Astrocyte (in vitro differentiated cells and primary cell): ENCODE measurements at regions not wholly inside any gene's neighbourhood (a gene's known extent, or its start where the extent isn't known, plus 50 kb on each side); places are given as distances from the start of the nearest gene placed in this dataset.

Experiments used
- DNase-seq: peaks from one replicate; pipeline ENCODE4 v3.0.0-alpha.2; 2010; ENCODE audit warnings: low read depth
- FAIRE-seq: peaks from 2 replicates; lab custom pipeline; 2011; peaks lifted over from hg19 to GRCh38; lab: Jason Lieb, UNC
- H2AFZ ChIP-seq: 2 replicates; pipeline ENCODE4 v1.6.0; 2012; ENCODE audit warnings: low read depth, low read length, inconsistent platforms
- H3K27ac ChIP-seq: 2 replicates; pipeline ENCODE4 v1.5.1; 2011; ENCODE audit warnings: low read depth, low read length, inconsistent platforms
- H3K27me3 ChIP-seq: 2 replicates; pipeline ENCODE4 v1.6.0; 2011; ENCODE audit warnings: low read length, inconsistent platforms; ENCODE audit not compliant: insufficient read depth
- H3K36me3 ChIP-seq: 2 replicates; pipeline ENCODE4 v1.5.1; 2011; ENCODE audit warnings: low read length, inconsistent platforms; ENCODE audit not compliant: insufficient read depth
- H3K4me1 ChIP-seq: 2 replicates; pipeline ENCODE4 v1.5.1; 2011; ENCODE audit warnings: low read length, inconsistent platforms; ENCODE audit not compliant: insufficient read depth
- H3K4me2 ChIP-seq: 2 replicates; pipeline ENCODE4 v1.6.0; 2012; ENCODE audit warnings: low read length, inconsistent platforms
- H3K4me3 ChIP-seq: 2 replicates; pipeline ENCODE4 v1.5.1; 2011; ENCODE audit warnings: low read depth, mild to moderate bottlenecking, low read length, inconsistent platforms; ENCODE audit not compliant: insufficient read depth
- H3K79me2 ChIP-seq: 2 replicates; pipeline ENCODE4 v1.6.0; 2012; ENCODE audit warnings: mild to moderate bottlenecking, low read length, inconsistent platforms; ENCODE audit not compliant: insufficient read depth
- H3K9ac ChIP-seq: 2 replicates; pipeline ENCODE4 v1.6.0; 2012; ENCODE audit warnings: mild to moderate bottlenecking, low read length, inconsistent platforms
- H3K9me3 ChIP-seq: 2 replicates; pipeline ENCODE4 v1.5.1; 2012; ENCODE audit warnings: low read depth, mild to moderate bottlenecking, low read length, inconsistent platforms; ENCODE audit not compliant: insufficient read depth
- H4K20me1 ChIP-seq: 2 replicates; pipeline ENCODE4 v1.6.0; 2012; ENCODE audit warnings: low read length, inconsistent platforms; ENCODE audit not compliant: insufficient read depth
- H3K27ac Mint-ChIP-seq: one replicate; pipeline ENCODE4 v1.8.0; 2021; ENCODE audit warnings: mild to moderate bottlenecking, mixed read lengths; ENCODE audit not compliant: unreplicated experiment
- H3K27me3 Mint-ChIP-seq: one replicate; pipeline ENCODE4 v1.8.0; 2021; ENCODE audit warnings: low read depth, mixed read lengths; ENCODE audit not compliant: unreplicated experiment
- H3K36me3 Mint-ChIP-seq: one replicate; pipeline ENCODE4 v1.8.0; 2021; ENCODE audit warnings: low read depth, mixed read lengths; ENCODE audit not compliant: unreplicated experiment
- H3K4me1 Mint-ChIP-seq: one replicate; pipeline ENCODE4 v1.8.0; 2021; ENCODE audit warnings: low read depth, mixed read lengths; ENCODE audit not compliant: unreplicated experiment
- H3K4me3 Mint-ChIP-seq: one replicate; pipeline ENCODE4 v1.8.0; 2021; ENCODE audit warnings: mild to moderate bottlenecking, moderate library complexity, mixed read lengths; ENCODE audit not compliant: unreplicated experiment
- H3K9me3 Mint-ChIP-seq: one replicate; pipeline ENCODE4 v1.8.0; 2021; ENCODE audit warnings: mild to moderate bottlenecking, mixed read lengths; ENCODE audit not compliant: unreplicated experiment
- CTCF ChIP-seq: IDR thresholded peaks from 2 replicates; pipeline ENCODE4 v1.5.1; 2011; ENCODE audit warnings: low read depth, mild to moderate bottlenecking, inconsistent platforms, low read length, moderate library complexity; ENCODE audit not compliant: insufficient read depth
- EZH2 ChIP-seq: IDR thresholded peaks from 2 replicates; pipeline ENCODE4 v1.6.1; 2012; ENCODE audit warnings: mild to moderate bottlenecking, low read length, inconsistent platforms; ENCODE audit not compliant: insufficient read depth

GRCh38 chr10:128471151-128471550 lies 344.9 kb upstream of the MKI67 start:
- Mint-ChIP-seq H3K27ac (no peak overlapping the region), H3K36me3 (no peaks in the 10 kb centered on the region), H3K9me3 (peaks cover 7% of the 10 kb centered on the region), H3K27me3 (peaks cover 13% of the 10 kb centered on the region), H3K4me1 (no peaks in the 10 kb centered on the region), H3K4me3 (no peak overlapping the region)
- FAIRE-seq = no peak
- Histone ChIP-seq H3K27me3 (no peaks in the 10 kb centered on the region), H3K79me2 (no peaks in the 10 kb centered on the region), H3K4me1 (no peaks in the 10 kb centered on the region), H3K27ac (no peak overlapping the region), H3K9me3 (peaks cover 10% of the 10 kb centered on the region), H2AFZ (no peak overlapping the region), H3K9ac (no peak overlapping the region), H3K36me3 (no peaks in the 10 kb centered on the region), H3K4me3 (no peak overlapping the region), H4K20me1 (no peaks in the 10 kb centered on the region), H3K4me2 (no peak overlapping the region)
- TF ChIP-seq CTCF (no peak), EZH2 (no peak)
- no peak for DNase-seq

GRCh38 chr10:128472196-128472595 lies 346.0 kb upstream of the MKI67 start:
- H3K9me3 ChIP-seq = peaks cover 10% of the 10 kb centered on the region
- Mint-ChIP-seq H3K27ac (no peak overlapping the region), H3K4me3 (no peak overlapping the region), H3K9me3 (peaks cover 4% of the 10 kb centered on the region), H3K4me1 (no peaks in the 10 kb centered on the region), H3K36me3 (no peaks in the 10 kb centered on the region), H3K27me3 (peaks cover 10% of the 10 kb centered on the region)
- no peaks in the 10 kb centered on the region for H3K79me2 ChIP-seq
- no peaks in the 10 kb centered on the region for H3K27me3 ChIP-seq
- H3K36me3 ChIP-seq = no peaks in the 10 kb centered on the region
- no peaks in the 10 kb centered on the region for H4K20me1 ChIP-seq
- FAIRE-seq = no peak
- TF ChIP-seq CTCF (no peak), EZH2 (no peak)
- no peak overlapping the region for H3K4me2 ChIP-seq
- DNase-seq = no peak
- no peak overlapping the region for H3K27ac ChIP-seq
- H3K9ac ChIP-seq = no peak overlapping the region
- H3K4me1 ChIP-seq = no peaks in the 10 kb centered on the region
- no peak overlapping the region for H2AFZ ChIP-seq
- no peak overlapping the region for H3K4me3 ChIP-seq

- Histone ChIP-seq H3K4me3 (no peak overlapping the region), H3K27ac (no peak overlapping the region), H3K9ac (no peak overlapping the region), H3K27me3 (no peaks in the 10 kb centered on the region), H3K4me2 (no peak overlapping the region), H3K9me3 (peaks cover 9% of the 10 kb centered on the region), H2AFZ (no peak overlapping the region), H3K4me1 (no peaks in the 10 kb centered on the region), H3K79me2 (no peaks in the 10 kb centered on the region), H3K36me3 (no peaks in the 10 kb centered on the region), H4K20me1 (no peaks in the 10 kb centered on the region)
- H3K36me3 Mint-ChIP-seq = no peaks in the 10 kb centered on the region
- no peak for DNase-seq
- peaks cover 4% of the 10 kb centered on the region for H3K9me3 Mint-ChIP-seq
- no peak for TF ChIP-seq EZH2
- FAIRE-seq = no peak
- H3K4me3 Mint-ChIP-seq = no peak overlapping the region
- H3K27ac Mint-ChIP-seq = no peak overlapping the region
- H3K4me1 Mint-ChIP-seq = no peaks in the 10 kb centered on the region
- peaks cover 13% of the 10 kb centered on the region for H3K27me3 Mint-ChIP-seq
Observed at GRCh38 chr10:128473396-128473795, 347.2 kb upstream of the MKI67 start.
